HepG2 (cell line): ENCODE measurements at regions not wholly inside any gene's neighbourhood (a gene's known extent, or its start where the extent isn't known, plus 50 kb on each side); places are given as distances from the start of the nearest gene placed in this dataset.

Experiments
- ATAC-seq: fragments of 200-7000 bp; cut with Tn5 transposase; 3 replicates; pipeline ENCODE4 v1.9.1; 2020; ENCODE audit warnings: mild to moderate bottlenecking, moderate library complexity
- BruUV-seq: library from RNA; stranded (reverse); fragments of 400-500 nt; replicated peaks from 2 replicates; lab custom pipeline; 2021; lab: Mats Ljungman, UMichigan
- CTCF ChIA-PET: fragments of 300-600 bp; formaldehyde crosslinking; extraction: SDS; loops from one replicate; lab custom pipeline; 2021; ENCODE audit warnings: low total read pairs, inconsistent platforms, low intra/inter-chr PET ratio; lab: Yijun Ruan, JAX
- POLR2A ChIA-PET: fragments of 350-600 bp; sonication (Branson Sonifier 250); formaldehyde crosslinking; loops from one replicate; lab custom pipeline; 2020; ENCODE audit warnings: antibody characterized with exemption, inconsistent platforms; lab: Yijun Ruan, JAX
- DNase-seq: peaks from one replicate; pipeline ENCODE4 v3.0.0-alpha.2; 2015; ENCODE audit warnings: low spot score
- FAIRE-seq: peaks from 3 replicates; lab custom pipeline; 2011; peaks lifted over from hg19 to GRCh38; lab: Jason Lieb, UNC
- H2AFZ ChIP-seq: one replicate; pipeline ENCODE4 v1.6.1; 2011; ENCODE audit warnings: low read length, inconsistent platforms
- H3K27ac ChIP-seq: fragments of 300-600 bp; 3 replicates; pipeline ENCODE4 v1.8.0; 2011; ENCODE audit warnings: mixed run types, mild to moderate bottlenecking, mixed read lengths, low read length, inconsistent platforms; ENCODE audit not compliant: insufficient read depth; ENCODE audit errors: extremely low read length
- H3K27me3 ChIP-seq, 2 experiments: fragments of 200-600 bp in 1 of 2; 2 replicates in 1 of 2; 3 replicates in 1 of 2; pipeline versions ENCODE4 v1.6.0 to v1.8.0; 2011; ENCODE audit warnings: low read length in 2 of 2, mild to moderate bottlenecking in 2 of 2, moderate library complexity in 2 of 2, inconsistent platforms in 1 of 2; ENCODE audit not compliant: insufficient read depth in 2 of 2, control insufficient read depth in 1 of 2
- H3K36me3 ChIP-seq, 2 experiments: fragments of 200-600 bp in 1 of 2; replicated peaks in 1 of 2; 2 replicates in 1 of 2; 3 replicates in 1 of 2; pipeline versions ENCODE4 v1.5.1 to v1.8.0; 2011; ENCODE audit warnings: low read length in 2 of 2, inconsistent platforms in 1 of 2; ENCODE audit not compliant: insufficient read depth in 2 of 2, control insufficient read depth in 1 of 2
- H3K4me1 ChIP-seq: 2 replicates; pipeline ENCODE4 v1.5.1; 2012; ENCODE audit warnings: low read length, inconsistent platforms; ENCODE audit not compliant: insufficient read depth
- H3K4me2 ChIP-seq: 2 replicates; pipeline ENCODE4 v1.6.0; 2011; ENCODE audit warnings: low read depth, low read length, inconsistent platforms
- H3K4me3 ChIP-seq, 3 experiments: fragments of 200-600 bp in 1 of 3; sonication (generic), shearing (Covaris generic) in 1 of 3; replicated peaks in 1 of 3; 2 replicates each; pipeline ENCODE4 v1.5.1; 2011 to 2016; ENCODE audit warnings: low read length in 3 of 3, inconsistent platforms in 2 of 3, low read depth in 2 of 3, mild to moderate bottlenecking in 2 of 3, control low read depth in 1 of 3, mixed read lengths in 1 of 3; ENCODE audit not compliant: insufficient read depth in 1 of 3
- H3K79me2 ChIP-seq: one replicate; pipeline ENCODE4 v1.6.1; 2011; ENCODE audit warnings: low read length, inconsistent platforms; ENCODE audit not compliant: insufficient read depth
- H3K9ac ChIP-seq: 2 replicates; pipeline ENCODE4 v1.6.0; 2011; ENCODE audit warnings: mild to moderate bottlenecking, low read depth, low read length, inconsistent platforms; ENCODE audit not compliant: insufficient read depth
- H3K9me3 ChIP-seq: 2 replicates; pipeline ENCODE4 v1.5.1; 2012; ENCODE audit warnings: mild to moderate bottlenecking, low read length
- H4K20me1 ChIP-seq: 2 replicates; pipeline ENCODE4 v1.6.0; 2011; ENCODE audit warnings: inconsistent platforms, mild to moderate bottlenecking, low read length, moderate library complexity; ENCODE audit not compliant: insufficient read depth
- KDM5A ChIP-seq: fragments of 200-600 bp; sonication (generic); IDR thresholded peaks from 2 replicates; pipeline ENCODE4 v1.7.0; 2018; ENCODE audit warnings: antibody characterized with exemption, mild to moderate bottlenecking, low read length, borderline replicate concordance
- MAFF ChIP-seq: IDR thresholded peaks from 2 replicates; pipeline ENCODE4 v1.6.1; 2011; ENCODE audit warnings: low read depth, low read length, improper control_type of control experiment
- MTERF4 ChIP-seq: sonication (generic); formaldehyde crosslinking; IDR thresholded peaks from 2 replicates; pipeline ENCODE4 v1.8.0; 2023; ENCODE audit warnings: mild to moderate bottlenecking, missing genetic modification reagents
- NONO ChIP-seq, 2 experiments: fragments of 450-650 bp in 1 of 2; sonication (generic) in 1 of 2; formaldehyde crosslinking in 1 of 2; IDR thresholded peaks in 1 of 2; conservative IDR thresholded peaks in 1 of 2; 2 replicates each; pipeline versions ENCODE4 v1.6.1 to v1.8.0; 2017 to 2022; ENCODE audit warnings: mild to moderate bottlenecking in 1 of 2, missing genetic modification reagents in 1 of 2, moderate library complexity in 1 of 2
- PITX1 ChIP-seq: sonication (generic); formaldehyde crosslinking; IDR thresholded peaks from 2 replicates; pipeline ENCODE4 v1.5.1; 2020; ENCODE audit warnings: mild to moderate bottlenecking, missing genetic modification reagents
- POGZ ChIP-seq: sonication (generic); formaldehyde crosslinking; IDR thresholded peaks from 2 replicates; pipeline ENCODE4 v1.4.0; 2020; ENCODE audit warnings: mild to moderate bottlenecking, missing genetic modification reagents
- THAP11 ChIP-seq: IDR thresholded peaks from 2 replicates; pipeline ENCODE4 v1.6.1; 2016; ENCODE audit warnings: missing biosample characterization, missing genetic modification reagents
- ZBTB14 ChIP-seq: sonication (generic); formaldehyde crosslinking; IDR thresholded peaks from 2 replicates; pipeline ENCODE4 v1.4.0; 2020; ENCODE audit warnings: missing genetic modification reagents
- ZNF296 ChIP-seq: sonication (generic); formaldehyde crosslinking; conservative IDR thresholded peaks from 2 replicates; pipeline ENCODE4 v1.5.0; 2020; ENCODE audit warnings: mild to moderate bottlenecking, missing genetic modification reagents
- ZNF3 ChIP-seq: IDR thresholded peaks from 2 replicates; pipeline ENCODE4 v1.7.0; 2017; ENCODE audit warnings: inconsistent platforms
- ZNF556 ChIP-seq: sonication (generic); formaldehyde crosslinking; IDR thresholded peaks from 2 replicates; pipeline ENCODE4 v1.4.0; 2020; ENCODE audit warnings: mild to moderate bottlenecking, missing genetic modification reagents, borderline replicate concordance
- ZNF652 ChIP-seq: IDR thresholded peaks from 2 replicates; pipeline ENCODE4 v1.6.1; 2016; ENCODE audit warnings: low read depth, borderline replicate concordance
- ZNF724P ChIP-seq: sonication (generic); formaldehyde crosslinking; IDR thresholded peaks from 2 replicates; pipeline ENCODE4 v1.8.0; 2022; ENCODE audit warnings: missing genetic modification reagents, borderline replicate concordance
- WGBS: methylation state at CpG from one replicate; pipeline ENCODE4 v1.1.6; 2017; ENCODE audit warnings: low lambda C conversion rate; 5-methylcytosine and 5-hydroxymethylcytosine counted together
- in situ Hi-C: cut with HindIII; loops from 2 replicates; pipeline ENCODE4 v1.10.0; 2017; ENCODE audit warnings: low pct_unique_long_range_greater_than_20kb; ENCODE audit not compliant: extremely low pct_ligation_motif_present
- intact Hi-C: fragments of 100-400 bp; cut with micrococcal nuclease; formaldehyde crosslinking; loops from one replicate; pipeline ENCODE4 v1.10.0; 2022; ENCODE audit not compliant: unreplicated experiment

- Histone ChIP-seq H3K9ac (no peak overlapping the region), H2AFZ (no peak overlapping the region), H3K4me3 (no peak overlapping the region), H3K27ac (no peak overlapping the region), H3K4me1 (no peaks in the 10 kb centered on the region), H3K9me3 (no peaks in the 10 kb centered on the region), H3K27me3 (no peaks in the 10 kb centered on the region), H4K20me1 (no peaks in the 10 kb centered on the region), H3K79me2 (no peaks in the 10 kb centered on the region), H3K36me3 (no peaks in the 10 kb centered on the region), H3K4me2 (no peak overlapping the region)
- intact Hi-C loops (no loop called here), in situ Hi-C loops (no loop called here)
- no peak for TF ChIP-seq NONO (IDR thresholded peaks at IDR 0.05)
- TF ChIP-seq NONO (CRISPR knock-in tag; conservative IDR thresholded peaks at IDR 0.05): no peak
- no peak for TF ChIP-seq ZNF652
- no peak for TF ChIP-seq MAFF
- no peak for TF ChIP-seq ZBTB14 (CRISPR knock-in tag)
- TF ChIP-seq ZNF724P (CRISPR knock-in tag): no peak
- TF ChIP-seq ZNF556 (CRISPR knock-in tag): no peak
- TF ChIP-seq MTERF4 (CRISPR knock-in tag): no peak
- no peak for TF ChIP-seq PITX1 (CRISPR knock-in tag)
- TF ChIP-seq POGZ: no peak
- TF ChIP-seq THAP11: no peak
- TF ChIP-seq KDM5A: no peak
- no peak for TF ChIP-seq ZNF3
- TF ChIP-seq ZNF296 (CRISPR knock-in tag): no peak
- ChIA-PET POLR2A (no interaction called here), CTCF (no interaction called here)
- WGBS: 35% methylated on average over 1 of the region's 1 CpG
- FAIRE-seq (no peak), ATAC-seq (no peak), DNase-seq (no peak)
- BruUV-seq: no TSS peak
Measured at GRCh38 chr11:109035284-109035683, 370.4 kb downstream of the DDX10 start.
